CD1c-positive myeloid dendritic cell (primary cell): ENCODE measurements at regions not wholly inside any gene's neighbourhood (a gene's known extent, or its start where the extent isn't known, plus 50 kb on each side); places are given as distances from the start of the nearest gene placed in this dataset.

Experiments
- DNase-seq: peaks from one replicate; pipeline ENCODE4 v3.0.0-alpha.2; 2016; ENCODE audit errors: extremely low spot score

DNA sequence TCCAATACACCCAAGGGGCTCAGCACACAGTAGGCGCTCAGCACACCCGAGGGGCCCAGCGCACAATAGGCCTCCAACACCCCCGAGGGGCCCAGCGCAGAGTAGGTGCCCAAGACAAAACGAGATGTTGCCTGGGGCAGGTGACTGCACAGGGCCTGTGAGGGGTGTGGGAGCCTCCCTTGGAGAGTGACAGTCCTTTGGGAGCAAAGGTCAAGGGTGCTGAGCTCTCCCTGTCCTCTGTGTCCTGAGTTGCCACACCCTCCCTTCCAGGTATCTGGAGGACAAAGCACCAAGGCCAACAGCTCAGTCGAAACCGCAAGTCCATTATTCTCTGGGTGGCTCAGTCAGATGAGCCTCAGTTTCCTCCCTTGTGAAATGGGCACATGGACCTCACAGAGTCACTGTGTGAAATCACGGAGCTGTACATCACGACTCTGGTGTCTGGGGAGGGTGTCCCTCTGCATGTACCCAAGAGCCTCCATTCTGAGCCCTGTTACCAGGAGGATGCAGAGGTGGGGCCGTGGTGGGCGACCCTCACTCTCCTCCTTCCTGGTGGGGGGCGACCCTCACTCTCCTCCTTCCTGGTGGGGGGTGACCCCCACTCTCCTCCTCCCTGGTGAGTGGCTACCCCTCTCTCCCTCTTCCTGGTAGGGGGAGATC is 81.3 kb downstream of the FOXL3 start:
- no peak for DNase-seq

DNA sequence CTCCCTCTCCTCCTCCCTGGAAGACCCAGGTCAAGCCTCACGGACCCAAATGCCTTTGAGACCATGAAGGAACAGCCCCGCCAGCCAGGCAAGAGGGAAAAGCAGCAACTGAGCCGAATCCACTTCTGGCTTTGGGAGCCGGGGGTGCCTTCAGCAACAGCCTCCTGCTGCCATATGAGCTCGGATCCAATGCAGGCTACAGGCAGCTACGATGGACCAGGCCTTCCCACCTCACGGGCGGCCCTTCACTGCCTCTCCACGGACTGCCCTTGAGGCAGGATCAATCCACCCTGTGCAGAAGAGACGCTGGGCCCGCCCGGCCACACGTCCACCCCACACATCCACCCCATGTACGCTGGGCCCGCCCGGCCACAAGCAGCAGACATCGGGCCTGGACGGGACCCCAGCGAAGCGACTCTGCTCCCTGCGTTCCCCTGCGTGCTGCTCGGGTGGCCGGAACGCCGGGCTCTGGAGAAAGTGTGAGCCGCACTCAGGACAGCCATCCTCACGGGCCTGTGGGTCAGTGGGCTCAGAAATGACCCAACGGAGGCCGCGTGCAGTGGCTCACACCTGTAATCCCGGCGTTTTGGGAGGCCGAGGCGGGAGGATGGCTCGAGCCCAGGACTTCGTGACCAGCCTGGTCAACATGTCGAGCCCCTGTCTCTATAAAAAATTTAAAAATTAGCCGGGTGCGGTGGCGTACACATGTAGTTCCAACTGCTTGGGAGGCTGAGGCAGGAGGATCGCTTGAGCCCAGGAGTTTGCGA is 82.0 kb downstream of the FOXL3 start:
- DNase-seq = no peak

DNA sequence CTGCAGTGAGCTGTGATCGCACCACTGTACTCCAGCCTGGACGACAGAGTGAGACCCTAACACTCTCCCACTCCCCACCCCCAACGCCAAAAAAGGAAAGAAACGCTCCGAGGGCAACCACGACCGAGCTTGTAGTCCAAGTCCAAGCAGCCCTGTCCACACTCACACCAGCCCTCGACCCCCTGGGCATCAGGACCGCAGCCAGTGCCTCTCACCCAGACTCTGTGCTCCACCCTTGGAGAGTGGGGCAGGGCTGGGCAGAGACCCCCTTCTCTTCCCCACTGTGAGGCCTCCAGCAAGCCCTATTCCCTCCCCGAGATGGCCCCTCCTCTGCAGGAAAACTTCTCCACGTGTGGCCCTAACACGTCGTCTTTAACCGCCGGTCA is 82.6 kb downstream of the FOXL3 start:
- DNase-seq = no peak

DNA sequence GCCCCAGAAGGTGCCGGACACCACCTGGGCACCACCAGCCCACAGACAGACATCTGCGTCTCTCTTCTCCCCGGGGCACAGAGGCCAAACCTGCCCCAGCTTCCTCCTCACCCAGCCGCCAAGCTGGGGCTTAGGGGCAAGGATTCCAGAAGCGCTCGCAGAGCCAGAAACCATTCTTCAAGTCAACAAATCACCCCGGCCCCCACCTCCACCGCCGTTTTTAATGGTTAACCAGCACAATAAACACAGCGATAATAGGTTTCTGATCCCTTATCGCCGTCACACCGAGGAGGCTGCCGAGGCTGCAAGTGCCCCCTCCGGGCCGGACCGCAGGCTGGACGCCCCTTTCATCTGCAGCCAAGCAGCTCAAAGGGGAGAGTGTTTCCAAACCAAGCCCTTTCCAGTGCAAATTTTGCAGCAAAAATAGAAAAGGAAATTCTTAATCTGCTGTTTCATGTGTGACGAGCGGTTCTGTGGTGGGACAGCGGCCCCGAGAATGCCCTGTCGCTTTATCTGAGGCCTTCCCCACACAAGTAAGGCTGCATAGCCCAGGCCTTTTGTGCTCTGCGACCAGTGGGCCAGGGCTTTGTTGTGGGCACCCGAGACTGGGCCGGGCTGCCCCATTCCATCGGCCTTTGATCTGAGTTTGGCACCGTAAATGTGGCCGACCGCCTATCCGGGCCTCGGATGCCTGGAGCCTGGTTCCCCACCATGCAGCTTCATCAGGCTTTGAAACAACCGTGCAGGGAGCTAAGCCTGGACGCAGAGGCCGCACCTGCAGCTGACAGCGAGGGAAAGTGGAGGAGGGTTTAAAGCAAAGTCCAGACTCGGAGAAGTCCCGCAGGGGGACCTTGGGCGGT is 83.2 kb downstream of the FOXL3 start:
- DNase-seq = no peak

DNA sequence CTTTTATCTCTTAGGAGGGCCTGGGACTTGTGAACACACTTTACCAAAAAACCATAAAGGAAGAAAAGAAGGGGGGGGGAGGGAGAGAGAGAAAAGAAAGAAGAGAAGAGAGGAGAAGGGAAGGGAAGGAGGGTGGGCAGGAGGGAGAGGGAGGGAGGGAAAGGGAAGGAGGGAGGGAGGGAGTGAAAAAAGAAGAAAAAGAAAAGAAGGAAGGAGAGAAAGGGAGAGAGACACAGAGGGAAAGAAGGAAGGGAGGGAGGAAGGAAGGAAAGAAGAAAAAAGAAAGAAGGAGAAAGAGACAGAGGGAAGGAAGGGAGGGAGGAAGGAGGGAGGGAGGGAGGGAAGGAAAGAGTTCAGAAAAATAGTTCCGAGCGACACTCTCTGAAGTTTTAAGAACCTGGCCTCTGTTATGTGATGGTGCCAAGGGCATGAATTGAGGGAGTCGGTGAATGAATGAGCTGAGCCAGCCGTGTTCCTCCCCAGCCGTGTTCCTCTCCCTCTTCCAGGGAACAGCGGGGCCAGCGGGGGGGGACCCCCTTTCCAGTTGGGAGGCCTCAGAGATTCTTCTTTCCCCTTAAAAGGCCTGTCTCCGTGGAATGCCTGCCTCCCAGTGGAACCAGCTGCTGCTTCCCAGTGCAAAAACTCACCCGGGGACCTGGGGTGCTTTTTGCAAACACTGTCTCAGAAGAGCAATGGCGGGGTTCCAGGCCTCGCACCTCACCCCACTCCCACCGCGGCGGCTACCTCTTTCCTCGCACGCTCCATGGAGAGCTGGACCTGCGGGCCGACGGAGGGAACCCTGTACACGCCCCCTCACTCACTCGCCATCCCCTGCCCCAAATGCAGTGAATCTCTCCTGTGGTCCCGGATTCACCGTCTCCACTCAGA is 84.1 kb downstream of the FOXL3 start:
- DNase-seq = no peak

DNA sequence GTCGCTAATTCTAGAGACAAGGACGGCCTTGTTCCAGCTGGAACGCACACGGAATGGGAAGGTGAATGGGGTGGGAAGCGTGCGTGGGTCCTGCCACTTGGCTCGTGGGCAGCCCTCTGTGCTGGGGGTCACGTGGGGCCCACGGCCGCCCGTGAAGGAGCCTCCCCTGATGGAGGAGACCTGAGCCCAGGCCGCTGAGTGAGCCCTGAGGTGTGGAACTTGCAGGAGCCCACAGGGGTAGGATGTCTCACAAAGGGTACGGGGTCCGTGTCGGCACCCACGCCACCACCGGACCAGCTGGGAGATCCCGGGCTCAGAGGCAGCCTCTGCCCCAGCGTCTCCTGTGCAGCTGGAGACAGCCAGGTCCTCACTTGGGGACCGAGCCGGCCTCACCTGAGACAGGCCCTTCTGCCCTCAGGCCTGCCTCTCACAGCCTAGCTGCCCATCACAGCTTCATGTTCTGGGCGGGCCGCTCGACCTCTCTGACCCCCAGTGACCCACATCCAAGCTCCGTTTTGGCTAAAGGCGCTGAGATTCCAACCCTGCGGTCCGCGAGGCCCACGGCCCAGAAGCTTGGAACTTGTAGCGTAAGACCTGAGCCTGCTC is 84.8 kb downstream of the FOXL3 start:
- no peak for DNase-seq

DNA sequence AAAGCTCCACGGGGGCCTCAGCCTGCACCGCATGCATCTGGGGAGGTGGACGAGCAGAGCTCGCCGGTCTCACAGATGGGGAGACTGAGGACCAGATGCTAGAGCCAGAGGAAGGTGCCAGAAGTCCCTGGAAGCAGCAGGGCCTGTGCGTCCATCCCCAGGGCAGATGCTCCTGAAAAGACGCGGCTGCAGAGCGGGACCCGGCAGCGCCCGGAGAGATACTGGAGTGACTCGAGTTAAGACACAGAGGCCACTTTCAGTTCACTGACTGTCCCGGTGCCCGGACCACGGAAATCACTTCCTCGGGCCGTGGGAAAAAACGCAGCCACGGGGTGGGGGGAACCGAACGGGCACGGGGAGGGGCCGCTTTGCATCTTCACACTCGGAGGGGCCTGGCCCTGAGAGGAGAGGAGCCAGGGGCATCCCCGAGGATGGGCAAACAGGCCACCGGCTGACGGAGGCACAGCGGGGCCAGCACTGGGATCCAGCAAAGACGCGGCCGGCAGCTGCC is 85.4 kb downstream of the FOXL3 start:
- no peak for DNase-seq

DNA sequence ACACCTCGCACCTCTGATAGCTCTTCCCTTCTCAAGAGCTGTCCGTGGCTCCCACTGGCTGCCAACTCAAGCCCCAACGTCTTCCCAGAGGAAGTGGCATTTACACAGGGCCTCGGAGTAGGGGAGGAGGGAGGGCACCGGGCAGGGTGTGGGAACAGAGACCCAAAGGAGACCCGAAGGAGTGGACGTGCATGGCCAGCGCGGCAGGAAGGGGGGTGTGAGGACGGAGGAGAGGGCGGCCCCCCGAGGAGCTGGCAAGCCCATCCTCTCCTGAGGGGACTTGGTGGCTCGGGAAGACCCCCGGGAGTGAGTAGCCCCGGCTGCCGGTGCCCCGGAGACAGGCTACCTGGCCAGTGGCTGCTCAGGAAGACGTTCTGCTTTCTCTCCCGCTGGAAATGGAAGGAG is 85.9 kb downstream of the FOXL3 start:
- no peak for DNase-seq

DNA sequence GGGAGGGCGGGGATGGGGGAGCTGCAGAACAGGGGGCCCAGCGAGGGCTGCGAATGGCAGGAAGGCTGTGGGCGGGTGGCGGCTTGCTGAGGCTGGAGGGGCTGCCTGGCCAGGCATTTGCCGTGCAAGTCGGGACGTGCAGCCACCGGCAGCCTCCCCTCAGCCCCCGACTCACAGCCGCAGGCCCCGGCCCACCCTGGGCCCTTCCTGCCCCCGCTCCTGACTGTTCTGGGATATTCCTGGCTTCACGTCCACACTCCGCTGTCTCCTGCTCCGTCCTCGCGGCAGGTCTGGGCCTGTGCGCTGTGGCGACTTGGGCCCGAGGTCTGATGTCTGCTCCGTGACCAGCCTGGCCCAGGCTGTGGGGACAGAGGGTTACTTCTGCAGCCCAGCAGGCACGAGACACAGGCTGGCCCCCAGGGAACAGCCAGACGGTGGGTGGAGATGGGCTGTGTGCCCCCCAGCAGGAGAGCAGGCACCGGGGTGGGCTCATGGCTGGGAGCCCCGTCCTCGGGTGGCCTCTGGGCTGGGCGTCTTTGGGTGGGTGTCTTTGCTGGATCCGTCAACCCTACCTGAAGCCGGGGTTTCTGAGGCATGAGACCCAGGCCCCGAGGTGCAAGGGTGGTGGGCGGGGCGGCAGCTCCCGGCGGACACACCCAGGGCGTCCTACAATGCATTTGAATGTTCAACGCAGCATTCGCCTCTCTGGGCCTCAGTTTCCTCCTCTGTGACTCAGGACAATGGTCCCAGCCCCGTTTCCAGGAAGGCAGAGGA is 86.5 kb downstream of the FOXL3 start:
- DNase-seq = no peak

DNA sequence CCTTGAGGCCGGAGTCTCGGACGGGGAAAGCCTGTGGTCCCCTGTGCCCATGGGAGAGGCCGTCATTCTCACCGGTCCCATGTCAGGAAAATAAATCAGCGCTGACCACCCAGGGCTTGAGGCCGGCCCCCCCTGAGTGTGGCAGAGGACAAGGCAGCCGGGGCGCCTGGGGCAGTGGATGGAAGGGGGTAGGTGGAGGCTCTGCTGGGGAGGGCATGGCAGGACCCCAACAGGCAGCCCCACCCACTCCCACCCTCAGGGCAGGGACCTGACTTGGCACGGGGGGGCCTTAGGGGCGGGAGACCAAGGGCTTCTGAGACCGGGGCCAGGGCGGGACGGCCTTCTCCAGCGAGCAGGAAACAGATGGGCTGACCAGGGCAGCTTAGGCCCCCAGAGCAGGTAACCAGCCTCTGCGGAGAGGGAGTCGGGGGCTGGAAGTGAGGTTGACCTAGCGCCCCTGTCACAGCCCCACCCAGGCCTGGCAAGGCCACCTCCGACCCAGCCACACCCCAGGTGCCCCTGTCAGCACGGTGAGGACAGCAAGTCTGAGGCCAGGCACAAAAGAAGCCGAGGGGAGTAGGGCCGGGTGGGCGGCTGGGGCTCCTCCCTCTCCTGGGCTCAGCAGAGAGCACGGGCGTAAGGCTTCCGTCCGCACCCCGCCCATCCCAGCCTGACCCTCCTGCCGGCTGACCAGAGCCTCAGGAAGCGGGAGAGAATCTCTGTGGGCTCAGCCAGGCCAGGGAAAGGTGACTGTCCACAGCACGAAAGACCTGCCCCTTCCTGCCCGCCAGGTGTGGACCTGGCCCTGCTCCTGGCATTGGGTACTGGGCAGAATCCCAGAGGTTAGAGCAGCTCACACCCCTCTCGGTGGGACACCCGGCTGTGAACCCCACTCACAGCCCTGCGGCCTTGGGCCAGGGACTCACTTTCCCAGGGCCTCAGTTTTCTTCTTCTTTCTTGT is 87.4 kb downstream of the FOXL3 start:
- no peak for DNase-seq

DNA sequence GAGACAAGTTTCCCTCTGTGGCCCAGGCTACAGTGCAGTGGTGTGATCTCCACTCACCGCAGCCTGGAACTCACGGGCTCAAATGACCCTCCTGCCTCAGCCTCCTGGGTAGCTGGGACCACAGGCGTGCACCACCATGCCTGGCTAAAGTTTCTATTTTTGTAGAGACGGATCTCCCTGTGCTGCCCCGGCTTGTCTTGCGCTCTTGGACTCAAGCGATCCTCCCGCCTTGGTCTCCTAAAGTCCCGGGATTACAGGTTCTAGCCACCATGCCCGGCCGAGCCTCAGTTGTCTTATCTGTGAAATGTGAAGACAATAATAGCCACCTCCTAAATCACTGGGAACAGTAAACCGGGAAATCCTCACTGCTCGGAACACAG is 88.1 kb downstream of the FOXL3 start:
- DNase-seq = no peak

DNA sequence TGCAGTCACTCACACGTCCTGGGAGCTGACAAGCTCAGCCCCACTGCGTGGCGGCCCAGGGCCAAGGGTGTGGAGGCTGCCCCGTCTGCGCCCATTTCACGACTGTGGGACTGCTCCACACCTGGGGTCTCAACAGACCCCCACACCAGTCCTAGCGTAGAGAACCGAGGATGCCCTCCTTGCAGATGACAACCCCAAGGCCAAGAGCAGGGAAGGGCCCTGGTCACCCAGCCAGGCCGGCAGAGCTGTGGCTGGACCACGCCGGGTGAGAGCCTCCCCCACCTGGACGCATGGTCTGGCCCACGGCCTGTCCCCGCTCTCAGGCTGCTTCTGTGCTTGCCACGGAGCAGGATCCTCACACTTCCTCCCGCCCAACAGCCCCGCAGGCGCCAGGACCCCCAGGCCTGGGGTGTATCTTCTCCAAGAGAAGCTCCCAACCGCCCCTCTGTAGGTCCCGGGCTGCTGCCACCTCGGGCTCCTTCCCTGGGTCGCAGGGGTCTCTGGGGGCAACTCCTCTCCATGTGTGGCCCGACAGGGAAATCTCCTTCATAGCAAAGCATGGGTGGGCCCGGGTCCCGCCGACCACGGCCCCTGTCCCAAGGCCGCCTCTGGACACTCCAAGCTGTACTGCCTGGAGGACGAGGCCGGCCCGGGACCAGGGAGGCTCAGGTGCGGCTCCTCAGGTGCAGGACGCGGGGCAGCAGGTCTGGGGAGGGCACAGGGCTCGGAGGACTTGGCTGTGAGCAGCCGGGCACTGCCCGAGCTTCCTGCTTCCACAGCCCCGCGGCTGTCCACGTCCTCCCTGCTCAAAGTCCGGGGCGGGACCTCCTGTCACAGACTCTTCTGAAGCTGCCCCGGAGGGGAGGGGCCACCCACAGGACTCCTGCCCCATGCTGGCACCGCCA is 88.8 kb downstream of the FOXL3 start:
- no peak for DNase-seq

DNA sequence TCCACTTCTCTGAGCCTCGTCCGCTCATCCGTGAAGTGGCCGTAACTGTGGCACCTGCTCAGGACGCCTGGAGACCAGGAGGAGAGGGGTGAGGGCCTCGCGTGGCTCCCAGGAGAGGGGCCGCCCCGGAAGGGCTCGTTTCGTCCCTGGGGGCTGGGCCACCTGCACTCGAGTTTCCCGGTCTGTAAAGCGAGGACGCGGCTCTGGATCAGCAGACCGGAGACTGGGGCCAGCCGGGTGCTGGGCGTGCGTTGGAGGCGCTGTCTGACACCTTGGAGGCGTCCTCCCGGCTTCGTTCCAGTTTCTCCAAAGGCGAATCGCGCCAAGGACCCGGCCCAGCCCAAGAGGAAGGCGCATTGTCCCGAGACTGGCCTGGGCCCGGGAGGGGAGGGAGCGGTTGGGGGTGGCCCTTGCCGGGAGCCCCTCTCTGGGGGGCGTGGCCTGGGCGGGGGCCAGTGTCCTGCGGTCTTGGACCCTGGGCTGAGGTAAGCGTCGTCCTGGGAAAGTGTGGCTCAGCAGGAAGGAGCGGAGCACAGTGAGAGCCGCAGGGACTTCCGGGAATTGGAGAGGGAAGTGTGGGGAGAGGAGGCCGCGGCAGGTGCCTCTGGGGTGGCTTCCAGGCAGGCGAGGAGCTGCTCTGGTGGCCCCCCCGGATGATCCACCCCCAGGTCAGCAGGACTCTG is 89.6 kb downstream of the FOXL3 start:
- DNase-seq = no peak

DNA sequence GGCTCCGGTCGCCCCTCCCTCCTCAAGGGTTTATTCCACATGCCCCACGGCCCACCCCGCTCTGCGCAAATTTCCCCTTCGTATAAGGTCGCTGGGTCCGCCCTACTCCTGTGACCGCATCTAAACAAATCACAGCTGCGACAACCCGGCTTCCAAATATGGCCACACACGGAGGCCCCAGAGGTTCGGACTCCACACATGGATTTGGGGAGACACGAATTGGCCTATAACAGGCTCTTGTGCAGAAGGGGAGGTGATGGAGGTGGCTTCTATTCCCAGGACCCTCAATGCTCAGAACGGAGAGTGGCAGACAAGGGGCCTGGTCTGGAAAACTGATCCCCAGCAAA is 90.1 kb downstream of the FOXL3 start:
- DNase-seq = no peak

DNA sequence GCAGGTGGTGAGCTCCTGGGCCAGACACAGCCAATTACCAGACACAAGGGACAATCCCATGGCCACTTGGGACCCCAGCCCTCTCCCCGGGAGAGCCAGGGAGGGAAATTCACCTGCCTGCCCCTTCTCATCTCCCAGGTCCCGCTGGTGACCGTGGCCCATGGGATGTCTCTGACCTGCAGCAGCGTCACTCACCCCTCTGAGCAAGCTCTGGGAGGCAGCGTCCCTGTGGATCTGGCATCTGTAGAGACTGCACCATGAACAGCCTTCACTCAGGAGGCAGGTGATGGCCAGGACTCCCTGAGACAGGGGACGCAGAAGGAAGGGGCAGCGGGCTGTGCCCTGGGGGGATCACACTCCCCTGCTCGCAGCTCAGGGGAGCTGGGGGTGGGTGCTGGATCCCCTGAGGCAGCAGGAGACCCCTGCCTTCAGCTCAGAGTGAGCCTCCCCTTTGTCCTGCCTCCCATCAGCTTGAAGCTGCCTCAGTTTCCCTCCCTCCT is 90.8 kb downstream of the FOXL3 start:
- no peak for DNase-seq

DNA sequence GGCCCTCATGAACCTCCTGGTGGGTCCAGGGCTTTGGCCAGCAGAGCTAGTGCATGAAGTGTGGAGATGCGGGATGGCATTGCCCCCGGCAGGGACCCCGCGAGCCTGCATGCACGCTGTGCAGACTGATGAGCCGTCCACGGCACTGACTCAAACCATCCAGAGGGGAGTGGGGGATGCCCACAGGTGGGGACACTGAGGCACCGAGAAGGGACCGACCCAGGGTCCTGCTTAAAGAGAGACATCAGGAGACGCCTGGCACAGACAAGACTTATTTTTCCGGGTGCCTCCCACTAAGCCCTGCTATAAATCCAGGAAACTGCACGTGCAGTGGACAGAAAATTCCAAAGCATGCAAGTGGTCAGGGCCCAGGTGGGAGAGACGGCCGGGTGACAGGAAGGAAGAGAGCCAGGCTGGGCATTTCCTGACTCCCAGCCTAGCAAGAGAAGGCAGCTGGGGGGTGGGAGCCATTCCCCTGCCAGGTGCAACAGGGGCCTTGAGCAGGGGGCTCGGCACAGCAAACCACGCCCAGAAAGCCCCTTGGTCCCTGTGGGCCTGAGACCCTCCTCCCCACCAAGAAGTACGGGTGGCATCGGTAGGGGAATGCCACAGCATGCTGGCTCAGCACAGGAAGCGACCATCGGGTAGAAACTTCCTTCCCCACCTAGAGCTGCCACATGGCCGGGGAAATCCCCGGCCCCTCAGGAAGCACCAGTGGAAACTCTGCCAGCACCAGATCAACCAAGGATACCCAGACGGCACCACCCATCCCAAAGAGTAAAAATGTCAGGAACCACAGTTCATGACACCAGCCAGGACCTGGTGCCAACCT is 91.5 kb downstream of the FOXL3 start:
- DNase-seq = no peak

DNA sequence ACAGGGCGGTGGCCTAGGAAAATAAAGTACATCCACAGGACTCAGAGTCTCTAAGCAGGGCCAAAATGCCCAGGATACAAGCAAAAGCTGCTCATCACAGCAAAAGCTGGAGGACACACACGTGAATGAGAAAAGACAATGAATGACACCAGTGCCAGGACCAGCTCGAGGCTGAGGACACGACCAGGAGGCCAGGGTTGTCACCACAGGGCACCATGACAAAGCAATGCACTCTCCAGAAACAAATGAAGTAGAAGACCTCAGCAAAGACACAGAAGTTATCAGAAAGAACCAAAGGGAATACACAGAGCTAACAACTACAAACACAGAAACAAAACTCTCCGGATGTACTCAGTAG is 92.1 kb downstream of the FOXL3 start:
- DNase-seq = no peak
